Lower leg skin (tissue), 3 donors: ENCODE measurements at regions not wholly inside any gene's neighbourhood (a gene's known extent, or its start where the extent isn't known, plus 50 kb on each side); places are given as distances from the start of the nearest gene placed in this dataset.

Experiments
- CTCF ChIP-seq, 3 donors: fragments of 450-650 bp; IDR thresholded peaks; one replicate each; pipeline ENCODE4 v1.5.1; 2016; ENCODE audit warnings: antibody characterized with exemption in 3 of 3, mild to moderate bottlenecking in 3 of 3, moderate library complexity in 2 of 3
- POLR2A ChIP-seq, 2 donors: fragments of 450-650 bp; IDR thresholded peaks; one replicate each; pipeline ENCODE4 v1.6.1; 2016 to 2017; ENCODE audit warnings: antibody characterized with exemption in 2 of 2, mild to moderate bottlenecking in 1 of 2, moderate library complexity in 1 of 2

GRCh38 chr7:445020-445419 is 74.6 kb downstream of the PDGFA start:
- no peak for TF ChIP-seq CTCF (IDR thresholded peaks at IDR 0.05)
- TF ChIP-seq POLR2A (IDR thresholded peaks at IDR 0.05) = no peak
